H9 (cell line): ENCODE measurements at regions not wholly inside any gene's neighbourhood (a gene's known extent, or its start where the extent isn't known, plus 50 kb on each side); places are given as distances from the start of the nearest gene placed in this dataset.

ENCODE experiments used
- DNase-seq: peaks from one replicate; pipeline ENCODE4 v3.0.0-alpha.2; 2017
- H2AFZ ChIP-seq: one replicate; pipeline ENCODE4 v1.6.1; 2013; ENCODE audit warnings: mild to moderate bottlenecking, low read length, control low read depth, moderate library complexity
- H2AK5ac ChIP-seq: 2 replicates; pipeline ENCODE4 v1.6.1; 2013; ENCODE audit warnings: low read length, control low read depth, mixed read lengths; ENCODE audit not compliant: insufficient read length
- H2BK120ac ChIP-seq: one replicate; pipeline ENCODE4 v1.6.1; 2013; ENCODE audit warnings: low read depth, mild to moderate bottlenecking, low read length, control low read depth, inconsistent platforms; ENCODE audit not compliant: poor library complexity, severe bottlenecking
- H2BK12ac ChIP-seq: 2 replicates; pipeline ENCODE4 v1.6.1; 2013; ENCODE audit warnings: low read length, control low read depth, mixed read lengths, low read depth; ENCODE audit not compliant: insufficient read length
- H2BK15ac ChIP-seq: 2 replicates; pipeline ENCODE4 v1.6.1; 2013; ENCODE audit warnings: low read depth, low read length, control low read depth
- H2BK20ac ChIP-seq: one replicate; pipeline ENCODE4 v1.6.1; 2013; ENCODE audit warnings: low read depth, mild to moderate bottlenecking, low read length, control low read depth, inconsistent platforms; ENCODE audit not compliant: poor library complexity, severe bottlenecking
- H2BK5ac ChIP-seq: 2 replicates; pipeline ENCODE4 v1.6.1; 2013; ENCODE audit warnings: low read length, control low read depth, mixed read lengths; ENCODE audit not compliant: insufficient read length
- H3K14ac ChIP-seq: 2 replicates; pipeline ENCODE4 v1.6.1; 2013; ENCODE audit warnings: low read length, control low read depth; ENCODE audit not compliant: insufficient read depth
- H3K18ac ChIP-seq: 2 replicates; pipeline ENCODE4 v1.6.1; 2013; ENCODE audit warnings: low read depth, mild to moderate bottlenecking, mixed read lengths, low read length, control low read depth; ENCODE audit not compliant: insufficient read length
- H3K23ac ChIP-seq: 2 replicates; pipeline ENCODE4 v1.6.1; 2013; ENCODE audit warnings: low read length, control low read depth, mixed read lengths, low read depth; ENCODE audit not compliant: insufficient read length
- H3K23me2 ChIP-seq: 2 replicates; pipeline ENCODE4 v1.6.1; 2013; ENCODE audit warnings: low read depth, mild to moderate bottlenecking, mixed read lengths, low read length, control low read depth; ENCODE audit not compliant: insufficient read length, poor library complexity, severe bottlenecking
- H3K27ac ChIP-seq: 2 replicates; pipeline ENCODE4 v1.5.1; 2013; ENCODE audit warnings: low read length, control low read depth, mixed read lengths, low read depth; ENCODE audit not compliant: insufficient read length
- H3K27me3 ChIP-seq: 2 replicates; pipeline ENCODE4 v1.6.1; 2013; ENCODE audit warnings: low read length, control low read depth, inconsistent platforms; ENCODE audit not compliant: insufficient read depth
- H3K4ac ChIP-seq: 2 replicates; pipeline ENCODE4 v1.6.1; 2013; ENCODE audit warnings: low read depth, mild to moderate bottlenecking, control low read depth, inconsistent platforms, low read length, moderate library complexity
- H3K4me1 ChIP-seq: 2 replicates; pipeline ENCODE4 v1.6.1; 2013; ENCODE audit warnings: low read length, control low read depth, inconsistent platforms; ENCODE audit not compliant: insufficient read depth
- H3K4me2 ChIP-seq: 2 replicates; pipeline ENCODE4 v1.6.1; 2013; ENCODE audit warnings: low read length, control low read depth, mixed read lengths; ENCODE audit not compliant: insufficient read length, insufficient read depth
- H3K56ac ChIP-seq: 2 replicates; pipeline ENCODE4 v1.6.1; 2013; ENCODE audit warnings: low read depth, mild to moderate bottlenecking, mixed read lengths, low read length, control low read depth; ENCODE audit not compliant: insufficient read length
- H3K79me1 ChIP-seq: 2 replicates; pipeline ENCODE4 v1.6.1; 2013; ENCODE audit warnings: low read depth, mild to moderate bottlenecking, moderate library complexity, low read length, control low read depth, inconsistent platforms; ENCODE audit not compliant: insufficient read depth, poor library complexity, severe bottlenecking
- H3K79me2 ChIP-seq: 2 replicates; pipeline ENCODE4 v1.6.1; 2013; ENCODE audit warnings: low read length, control low read depth, inconsistent platforms; ENCODE audit not compliant: insufficient read depth
- H3K9ac ChIP-seq: 2 replicates; pipeline ENCODE4 v1.6.1; 2013; ENCODE audit warnings: low read length, control low read depth, mixed read lengths; ENCODE audit not compliant: insufficient read length; ENCODE audit errors: extremely low read depth
- H3K9me3 ChIP-seq: one replicate; pipeline ENCODE4 v1.6.1; 2013; ENCODE audit warnings: low read depth, low read length, inconsistent platforms; ENCODE audit not compliant: control insufficient read depth
- H3T11ph ChIP-seq: one replicate; pipeline ENCODE4 v1.6.1; 2013; ENCODE audit warnings: mild to moderate bottlenecking, low read length, control low read depth, inconsistent platforms
- H4K20me1 ChIP-seq: one replicate; pipeline ENCODE4 v1.6.1; 2013; ENCODE audit not compliant: control insufficient read depth, insufficient read length, insufficient read depth
- H4K5ac ChIP-seq: 2 replicates; pipeline ENCODE4 v1.6.1; 2013; ENCODE audit warnings: low read depth, mild to moderate bottlenecking, mixed read lengths, low read length, control low read depth; ENCODE audit not compliant: insufficient read length
- H4K8ac ChIP-seq: replicated peaks from 2 replicates; pipeline ENCODE4 v1.6.1; 2013; ENCODE audit warnings: low read length, control low read depth, mixed read lengths, low read depth; ENCODE audit not compliant: insufficient read length
- H4K91ac ChIP-seq: 2 replicates; pipeline ENCODE4 v1.6.1; 2013; ENCODE audit warnings: low read depth, mild to moderate bottlenecking, moderate library complexity, mixed read lengths, low read length, control low read depth; ENCODE audit not compliant: insufficient read length
- H3K27ac Mint-ChIP-seq, 3 experiments: 2 replicates in 2 of 3; 3 replicates in 1 of 3; pipeline ENCODE4 v1.8.0; 2020 to 2021; ENCODE audit warnings: mixed read lengths in 3 of 3, mild to moderate bottlenecking in 1 of 3, moderate library complexity in 1 of 3
- H3K27me3 Mint-ChIP-seq: 2 replicates; pipeline ENCODE4 v1.8.0; 2021; ENCODE audit warnings: low read depth, mild to moderate bottlenecking, moderate library complexity, mixed read lengths
- H3K36me3 Mint-ChIP-seq, 3 experiments: 2 replicates in 2 of 3; 3 replicates in 1 of 3; pipeline ENCODE4 v1.8.0; 2020 to 2021; ENCODE audit warnings: low read depth in 3 of 3, mixed read lengths in 3 of 3; ENCODE audit not compliant: insufficient read depth in 1 of 3
- H3K4me1 Mint-ChIP-seq, 2 experiments: 2 replicates each; pipeline ENCODE4 v1.8.0; 2020; ENCODE audit warnings: mixed read lengths in 2 of 2
- H3K4me3 Mint-ChIP-seq, 2 experiments: 2 replicates in 1 of 2; 3 replicates in 1 of 2; pipeline ENCODE4 v1.8.0; 2020 to 2021; ENCODE audit warnings: mild to moderate bottlenecking in 2 of 2, mixed read lengths in 2 of 2, moderate library complexity in 1 of 2
- H3K9me3 Mint-ChIP-seq, 2 experiments: 2 replicates in 1 of 2; 3 replicates in 1 of 2; pipeline ENCODE4 v1.8.0; 2020; ENCODE audit warnings: mild to moderate bottlenecking in 2 of 2, mixed read lengths in 2 of 2, moderate library complexity in 1 of 2
- WGBS: extraction: QIAGEN DNeasy Blood & Tissue Kit; methylation state at CpG from one replicate; pipeline ENCODE4 v1.1.7; 2013; ENCODE audit warnings: missing lambda C conversion rate, low lambda C conversion rate, mixed read lengths; ENCODE audit not compliant: insufficient read length; ENCODE audit errors: extremely low coverage; 5-methylcytosine and 5-hydroxymethylcytosine counted together
- TF ChIP-seq, protein P1 (sequence below): fragments of 200-600 bp; sonication (generic); conservative IDR thresholded peaks from 3 replicates; pipeline ENCODE4 v1.8.0; 2021; ENCODE audit warnings: antibody characterized with exemption, mild to moderate bottlenecking

DNA sequence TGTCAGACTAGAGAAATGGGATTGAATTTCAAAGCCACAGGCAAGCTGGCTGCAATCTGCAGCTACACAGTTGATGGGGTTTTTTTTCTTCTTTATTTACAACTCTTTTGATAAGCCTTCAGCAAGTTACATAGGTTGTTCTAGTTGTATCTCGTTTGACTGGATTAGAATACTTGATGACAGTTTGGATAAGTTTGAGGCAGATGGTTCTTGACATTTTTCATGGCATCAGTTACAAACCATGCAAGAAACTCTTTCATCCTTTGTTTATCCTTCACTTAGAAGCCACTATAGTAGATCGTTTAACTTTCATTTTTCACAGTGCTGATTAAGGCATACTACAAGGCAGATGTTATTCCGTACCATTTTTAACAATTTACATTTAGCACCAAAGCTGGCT lies 238.9 kb downstream of the TOX3 start:
- H3K23ac ChIP-seq: no peak overlapping the region
- no peaks in the 10 kb centered on the region for H3K23me2 ChIP-seq
- no peak overlapping the region for H3K18ac ChIP-seq
- no peak overlapping the region for H2AK5ac ChIP-seq
- H4K91ac ChIP-seq: no peak overlapping the region
- H4K20me1 ChIP-seq: no peaks in the 10 kb centered on the region
- no peak overlapping the region for H2BK120ac ChIP-seq
- Mint-ChIP-seq H3K4me1 (peaks cover 32 to 33% of the 10 kb centered on the region in 2 experiments), H3K9me3 (no peaks in the 10 kb centered on the region), H3K36me3 (no peaks in the 10 kb centered on the region), H3K4me3 (no peak overlapping the region), H3K27me3 (no peaks in the 10 kb centered on the region), H3K27ac (no peak overlapping the region)
- H3K27me3 ChIP-seq: no peaks in the 10 kb centered on the region
- H3K56ac ChIP-seq: no peak overlapping the region
- DNase-seq: no peak
- no peak overlapping the region for H2BK12ac ChIP-seq
- H2BK5ac ChIP-seq: no peak overlapping the region
- no peak overlapping the region for H2BK20ac ChIP-seq
- H3K9me3 ChIP-seq: no peaks in the 10 kb centered on the region
- WGBS: no CpG with 5 or more reads among the region's 3 CpGs
- H3K9ac ChIP-seq: no peak overlapping the region
- no peak overlapping the region for H3K4ac ChIP-seq
- H3T11ph ChIP-seq: no peak overlapping the region
- H3K27ac ChIP-seq: no peak overlapping the region
- H3K4me1 ChIP-seq: peaks cover 12% of the 10 kb centered on the region; the same call in 1 of the 2 replicates
- no peak overlapping the region for H3K14ac ChIP-seq
- no peak overlapping the region for H4K5ac ChIP-seq
- H3K79me2 ChIP-seq: no peaks in the 10 kb centered on the region
- H2BK15ac ChIP-seq: no peak overlapping the region
- no peak overlapping the region for H3K4me2 ChIP-seq
- TF ChIP-seq, protein P1, sequence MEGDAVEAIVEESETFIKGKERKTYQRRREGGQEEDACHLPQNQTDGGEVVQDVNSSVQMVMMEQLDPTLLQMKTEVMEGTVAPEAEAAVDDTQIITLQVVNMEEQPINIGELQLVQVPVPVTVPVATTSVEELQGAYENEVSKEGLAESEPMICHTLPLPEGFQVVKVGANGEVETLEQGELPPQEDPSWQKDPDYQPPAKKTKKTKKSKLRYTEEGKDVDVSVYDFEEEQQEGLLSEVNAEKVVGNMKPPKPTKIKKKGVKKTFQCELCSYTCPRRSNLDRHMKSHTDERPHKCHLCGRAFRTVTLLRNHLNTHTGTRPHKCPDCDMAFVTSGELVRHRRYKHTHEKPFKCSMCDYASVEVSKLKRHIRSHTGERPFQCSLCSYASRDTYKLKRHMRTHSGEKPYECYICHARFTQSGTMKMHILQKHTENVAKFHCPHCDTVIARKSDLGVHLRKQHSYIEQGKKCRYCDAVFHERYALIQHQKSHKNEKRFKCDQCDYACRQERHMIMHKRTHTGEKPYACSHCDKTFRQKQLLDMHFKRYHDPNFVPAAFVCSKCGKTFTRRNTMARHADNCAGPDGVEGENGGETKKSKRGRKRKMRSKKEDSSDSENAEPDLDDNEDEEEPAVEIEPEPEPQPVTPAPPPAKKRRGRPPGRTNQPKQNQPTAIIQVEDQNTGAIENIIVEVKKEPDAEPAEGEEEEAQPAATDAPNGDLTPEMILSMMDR: no peak
- no peaks in the 10 kb centered on the region for H3K79me1 ChIP-seq
- H4K8ac ChIP-seq: no peak overlapping the region
- H2AFZ ChIP-seq: no peak overlapping the region
